Nephron (organoid): ENCODE measurements at regions not wholly inside any gene's neighbourhood (a gene's known extent, or its start where the extent isn't known, plus 50 kb on each side); places are given as distances from the start of the nearest gene placed in this dataset.

Source experiments
- H3K27ac Mint-ChIP-seq, 3 experiments: 2 replicates each; pipeline ENCODE4 v1.8.0; 2020; ENCODE audit warnings: mixed read lengths in 3 of 3, mild to moderate bottlenecking in 2 of 3, moderate library complexity in 1 of 3
- H3K27me3 Mint-ChIP-seq: 2 replicates; pipeline ENCODE4 v1.8.0; 2021; ENCODE audit warnings: low read depth, mild to moderate bottlenecking, moderate library complexity, mixed read lengths
- H3K36me3 Mint-ChIP-seq: 2 replicates; pipeline ENCODE4 v1.8.0; 2020; ENCODE audit warnings: low read depth, mixed read lengths
- H3K4me1 Mint-ChIP-seq: 2 replicates; pipeline ENCODE4 v1.8.0; 2020; ENCODE audit warnings: mixed read lengths
- H3K4me3 Mint-ChIP-seq, 3 experiments: 2 replicates each; pipeline ENCODE4 v1.8.0; 2020; ENCODE audit warnings: mild to moderate bottlenecking in 3 of 3, mixed read lengths in 3 of 3, moderate library complexity in 2 of 3
- H3K9me3 Mint-ChIP-seq: 2 replicates; pipeline ENCODE4 v1.8.0; 2020; ENCODE audit warnings: mixed read lengths
- CTCF ChIP-seq, 3 experiments: fragments of 200-600 bp; sonication (generic); IDR thresholded peaks; one replicate each; pipeline ENCODE4 v1.5.0; 2021; ENCODE audit warnings: antibody characterized with exemption in 3 of 3; ENCODE audit not compliant: unreplicated experiment in 3 of 3

GRCh38 chr6:95815389-95816056, 200.3 kb upstream of the FUT9 start:
- H3K4me1 Mint-ChIP-seq = no peaks in the 10 kb centered on the region
- TF ChIP-seq CTCF (IDR thresholded peaks at IDR 0.05; ENCODE audit: unreplicated experiment in 3 of 3) = no peak
- no peaks in the 10 kb centered on the region for H3K9me3 Mint-ChIP-seq
- H3K4me3 Mint-ChIP-seq = no peak overlapping the region
- no peaks in the 10 kb centered on the region for H3K27me3 Mint-ChIP-seq
- H3K36me3 Mint-ChIP-seq = no peaks in the 10 kb centered on the region
- H3K27ac Mint-ChIP-seq = no peak overlapping the region

GRCh38 chr6:95819461-95819860, 196.3 kb upstream of the FUT9 start:
- Mint-ChIP-seq H3K9me3 (no peaks in the 10 kb centered on the region), H3K4me1 (no peaks in the 10 kb centered on the region), H3K27me3 (no peaks in the 10 kb centered on the region), H3K27ac (no peak overlapping the region), H3K4me3 (no peak overlapping the region), H3K36me3 (no peaks in the 10 kb centered on the region)
- TF ChIP-seq CTCF (IDR thresholded peaks at IDR 0.05; ENCODE audit: unreplicated experiment in 3 of 3) = no peak

GRCh38 chr6:95819939-95820338, 195.8 kb upstream of the FUT9 start:
- Mint-ChIP-seq H3K27me3 (no peaks in the 10 kb centered on the region), H3K4me1 (no peaks in the 10 kb centered on the region), H3K36me3 (no peaks in the 10 kb centered on the region), H3K27ac (no peak overlapping the region), H3K4me3 (no peak overlapping the region), H3K9me3 (no peaks in the 10 kb centered on the region)
- no peak for TF ChIP-seq CTCF (IDR thresholded peaks at IDR 0.05; ENCODE audit: unreplicated experiment in 3 of 3)

- Mint-ChIP-seq H3K4me1 (no peaks in the 10 kb centered on the region), H3K36me3 (no peaks in the 10 kb centered on the region), H3K9me3 (no peaks in the 10 kb centered on the region), H3K27me3 (no peaks in the 10 kb centered on the region), H3K27ac (no peak overlapping the region), H3K4me3 (no peak overlapping the region)
- no peak for TF ChIP-seq CTCF (IDR thresholded peaks at IDR 0.05; ENCODE audit: unreplicated experiment in 3 of 3)
Observed at GRCh38 chr6:95830859-95831557, 184.8 kb upstream of the FUT9 start.

- no peak overlapping the region for H3K27ac Mint-ChIP-seq
- H3K4me3 Mint-ChIP-seq = no peak overlapping the region
- TF ChIP-seq CTCF (IDR thresholded peaks at IDR 0.05; ENCODE audit: unreplicated experiment in 3 of 3) = no peak
- H3K27me3 Mint-ChIP-seq = no peaks in the 10 kb centered on the region
- no peaks in the 10 kb centered on the region for H3K4me1 Mint-ChIP-seq
- H3K36me3 Mint-ChIP-seq = no peaks in the 10 kb centered on the region
- H3K9me3 Mint-ChIP-seq = no peaks in the 10 kb centered on the region
Observed at GRCh38 chr6:95837890-95838289, 177.9 kb upstream of the FUT9 start.

GRCh38 chr6:95841560-95841959, 174.2 kb upstream of the FUT9 start:
- Mint-ChIP-seq H3K27ac (no peak overlapping the region), H3K27me3 (no peaks in the 10 kb centered on the region), H3K4me1 (no peaks in the 10 kb centered on the region), H3K36me3 (no peaks in the 10 kb centered on the region), H3K4me3 (no peak overlapping the region), H3K9me3 (no peaks in the 10 kb centered on the region)
- TF ChIP-seq CTCF (IDR thresholded peaks at IDR 0.05; ENCODE audit: unreplicated experiment in 3 of 3) = no peak
